ENCODE measurements at regions not wholly inside any gene's neighbourhood (a gene's known extent, or its start where the extent isn't known, plus 50 kb on each side); places are given as distances from the start of the nearest gene placed in this dataset.

- TF ChIP-seq CTCF (IDR thresholded peaks at IDR 0.05; ENCODE audit: low read depth, low read length), result no peak
- no peak for DNase-seq (ENCODE audit: low read depth in 2 of 2)
- no peak overlapping the region for H3K4me3 ChIP-seq (replicated peaks in 1 of 2; ENCODE audit: low read depth in 2 of 2, low read length in 2 of 2)
These were observed 69.1 kb upstream of the GPR12 start for GRCh38 chr13:26829716-26830115.

GRCh38 chr13:26824581-26824980, 64.0 kb upstream of the GPR12 start:
- no peak for DNase-seq (ENCODE audit: low read depth in 2 of 2)
- no peak for TF ChIP-seq CTCF (IDR thresholded peaks at IDR 0.05; ENCODE audit: low read depth, low read length)
- no peak overlapping the region for H3K4me3 ChIP-seq (replicated peaks in 1 of 2; ENCODE audit: low read depth in 2 of 2, low read length in 2 of 2)

DNA sequence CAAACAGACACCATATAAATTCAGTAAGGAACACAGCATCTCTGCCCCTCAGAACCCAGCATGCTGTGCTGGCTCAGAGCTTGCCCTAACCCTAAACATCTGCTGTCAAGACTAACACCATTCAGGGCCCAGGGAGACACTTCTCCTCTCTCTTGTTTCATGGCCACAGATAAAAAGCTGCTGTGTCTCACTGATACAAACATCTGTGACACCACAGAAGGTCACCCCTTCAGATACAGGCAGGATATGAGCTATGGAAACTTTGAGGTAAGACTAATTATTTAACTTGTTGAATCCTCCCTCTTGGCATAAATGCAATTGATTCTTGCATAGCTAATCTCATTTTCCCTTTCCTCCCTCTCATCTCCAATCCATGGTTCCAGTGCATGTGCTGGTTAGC, 61.6 kb upstream of the GPR12 start:
- TF ChIP-seq CTCF (IDR thresholded peaks at IDR 0.05; ENCODE audit: low read depth, low read length), result no peak
- no peak for DNase-seq (ENCODE audit: low read depth in 2 of 2)
- H3K4me3 ChIP-seq (replicated peaks in 1 of 2; ENCODE audit: low read depth in 2 of 2, low read length in 2 of 2), result no peak overlapping the region

DNA sequence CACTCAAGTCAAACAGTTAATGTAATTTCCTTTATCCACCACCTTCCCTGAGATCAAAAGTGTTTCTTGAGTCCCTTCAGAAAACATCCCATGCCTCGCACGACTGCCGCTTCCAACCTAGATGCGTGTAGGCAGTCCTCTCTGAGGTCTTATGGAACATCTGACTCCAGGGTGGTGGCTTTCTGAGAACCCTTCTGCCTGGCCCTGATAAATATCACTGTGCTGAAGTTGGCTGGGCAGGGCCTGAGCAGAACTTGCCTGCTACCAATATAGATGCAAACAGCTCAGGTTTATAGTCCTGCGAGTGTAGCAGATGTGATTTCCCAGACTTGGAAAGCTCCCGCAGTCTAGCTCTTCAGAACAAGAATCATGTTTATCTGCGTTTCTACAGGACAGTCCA, 61.1 kb upstream of the GPR12 start:
- no peak for DNase-seq (ENCODE audit: low read depth in 2 of 2)
- H3K4me3 ChIP-seq (replicated peaks in 1 of 2; ENCODE audit: low read depth in 2 of 2, low read length in 2 of 2), result no peak overlapping the region
- no peak for TF ChIP-seq CTCF (IDR thresholded peaks at IDR 0.05; ENCODE audit: low read depth, low read length)

- TF ChIP-seq CTCF (IDR thresholded peaks at IDR 0.05; ENCODE audit: low read depth, low read length), result no peak
- no peak for DNase-seq (ENCODE audit: low read depth in 2 of 2)
- no peak overlapping the region for H3K4me3 ChIP-seq (replicated peaks in 1 of 2; ENCODE audit: low read depth in 2 of 2, low read length in 2 of 2)
These were observed 60.3 kb upstream of the GPR12 start for GRCh38 chr13:26820871-26821270.

DNA sequence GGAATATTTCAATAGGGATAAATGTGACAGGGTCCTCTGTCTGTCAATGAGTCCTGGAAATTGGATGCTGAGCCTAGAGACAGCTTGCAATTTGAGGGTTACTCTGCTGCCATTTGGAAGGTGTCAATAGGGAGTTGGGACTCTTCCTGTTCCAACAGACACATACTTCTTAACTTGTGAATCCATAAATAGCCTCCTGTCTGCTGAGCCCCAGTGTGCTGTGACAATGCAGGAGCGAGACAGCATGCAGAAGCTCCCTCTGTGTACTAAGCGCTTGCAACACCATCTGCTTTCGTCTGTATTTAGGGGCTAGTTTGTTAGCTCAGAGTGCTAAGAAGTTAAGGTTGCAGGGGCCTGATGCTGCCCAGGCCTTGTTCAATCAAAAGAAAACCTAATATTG, 58.5 kb upstream of the GPR12 start:
- DNase-seq (ENCODE audit: low read depth in 2 of 2), result no peak
- no peak overlapping the region for H3K4me3 ChIP-seq (replicated peaks in 1 of 2; ENCODE audit: low read depth in 2 of 2, low read length in 2 of 2)
- no peak for TF ChIP-seq CTCF (IDR thresholded peaks at IDR 0.05; ENCODE audit: low read depth, low read length)

GRCh38 chr13:26816881-26817280, 56.3 kb upstream of the GPR12 start:
- TF ChIP-seq CTCF (IDR thresholded peaks at IDR 0.05; ENCODE audit: low read depth, low read length), result no peak
- DNase-seq (ENCODE audit: low read depth in 2 of 2), result no peak
- H3K4me3 ChIP-seq (replicated peaks in 1 of 2; ENCODE audit: low read depth in 2 of 2, low read length in 2 of 2), result no peak overlapping the region
